SK-N-SH (cell line): ENCODE measurements at regions not wholly inside any gene's neighbourhood (a gene's known extent, or its start where the extent isn't known, plus 50 kb on each side); places are given as distances from the start of the nearest gene placed in this dataset.

ENCODE experiments used
- CTCF ChIA-PET: fragments of 300-600, 350-600 bp; formaldehyde crosslinking; extraction: SDS; loops from one replicate; lab custom pipeline; 2021; lab: Yijun Ruan, JAX
- POLR2A ChIA-PET: fragments of 350-600 bp; sonication (Branson Sonifier 250); formaldehyde crosslinking; extraction: SDS; loops from one replicate; lab custom pipeline; 2020; ENCODE audit warnings: antibody characterized with exemption, inconsistent platforms; lab: Yijun Ruan, JAX
- DNase-seq: peaks from one replicate; pipeline ENCODE4 v3.0.0; 2012
- H2AFZ ChIP-seq: fragments of 200-600 bp; sonication (generic); 2 replicates; pipeline ENCODE4 v1.8.1; 2016; ENCODE audit warnings: antibody characterized with exemption, mild to moderate bottlenecking, low read depth
- H3F3A ChIP-seq: fragments of 200-600 bp; sonication (generic); replicated peaks from 2 replicates; pipeline ENCODE3; 2016; ENCODE audit warnings: antibody characterized with exemption, mild to moderate bottlenecking; ENCODE audit not compliant: insufficient read depth
- H3K27ac ChIP-seq, 2 experiments: fragments of 200-500 bp in 1 of 2; fragments of 200-600 bp in 1 of 2; sonication (Bioruptor generic) in 1 of 2; sonication (generic), shearing (Covaris generic) in 1 of 2; 2 replicates each; pipeline versions ENCODE4 v1.5.1 to v1.6.1; 2014 to 2016; ENCODE audit warnings: low read depth in 2 of 2, inconsistent platforms in 1 of 2, low read length in 1 of 2, mild to moderate bottlenecking in 1 of 2, mixed read lengths in 1 of 2
- H3K27me3 ChIP-seq: fragments of 200-600 bp; sonication (generic), shearing (Covaris generic); 2 replicates; pipeline ENCODE4 v1.6.1; 2016; ENCODE audit warnings: mixed run types; ENCODE audit not compliant: insufficient read depth
- H3K36me3 ChIP-seq, 2 experiments: fragments of 200-500 bp in 1 of 2; fragments of 200-600 bp in 1 of 2; sonication (Bioruptor generic) in 1 of 2; sonication (generic) in 1 of 2; replicated peaks in 1 of 2; 2 replicates each; pipeline versions ENCODE3 to v1.5.1; 2014 to 2016; ENCODE audit warnings: low read length in 1 of 2, mild to moderate bottlenecking in 1 of 2; ENCODE audit not compliant: insufficient read depth in 2 of 2, control insufficient read depth in 1 of 2
- H3K4me1 ChIP-seq, 2 experiments: fragments of 200-500 bp in 1 of 2; fragments of 200-600 bp in 1 of 2; sonication (Bioruptor generic) in 1 of 2; sonication (generic), shearing (Covaris generic) in 1 of 2; 2 replicates each; pipeline versions ENCODE4 v1.5.1 to v1.6.1; 2014 to 2016; ENCODE audit warnings: low read depth in 1 of 2, low read length in 1 of 2, mixed run types in 1 of 2; ENCODE audit not compliant: insufficient read depth in 2 of 2, control insufficient read depth in 1 of 2
- H3K4me2 ChIP-seq: fragments of 200-600 bp; sonication (generic), shearing (Covaris generic); 2 replicates; pipeline ENCODE4 v1.6.1; 2017; ENCODE audit warnings: mixed run types
- H3K4me3 ChIP-seq, 2 experiments: fragments of 200-500 bp in 1 of 2; fragments of 200-600 bp in 1 of 2; sonication (Bioruptor generic) in 1 of 2; sonication (generic), shearing (Covaris generic) in 1 of 2; 2 replicates each; pipeline versions ENCODE4 v1.5.1 to v1.8.1; 2014 to 2016; ENCODE audit warnings: low read depth in 2 of 2, inconsistent platforms in 1 of 2, low read length in 1 of 2, mild to moderate bottlenecking in 1 of 2, mixed read lengths in 1 of 2, moderate library complexity in 1 of 2
- H3K79me2 ChIP-seq: fragments of 200-600 bp; sonication (generic); 2 replicates; pipeline ENCODE4 v1.8.1; 2017; ENCODE audit warnings: mild to moderate bottlenecking; ENCODE audit not compliant: insufficient read depth
- H3K9ac ChIP-seq: fragments of 200-600 bp; sonication (generic); 2 replicates; pipeline ENCODE4 v1.6.1; 2017; ENCODE audit warnings: mixed run types
- H3K9me2 ChIP-seq: fragments of 200-600 bp; sonication (generic); 2 replicates; pipeline ENCODE4 v1.6.1; 2017; ENCODE audit warnings: mixed run types
- H3K9me3 ChIP-seq: fragments of 200-600 bp; sonication (generic); 2 replicates; pipeline ENCODE4 v1.6.1; 2017; ENCODE audit warnings: mixed run types, mild to moderate bottlenecking, moderate library complexity
- H4K20me1 ChIP-seq: fragments of 200-600 bp; sonication (generic); 2 replicates; pipeline ENCODE4 v1.6.1; 2017; ENCODE audit warnings: mild to moderate bottlenecking, mixed run types; ENCODE audit not compliant: insufficient read depth
- CHD2 ChIP-seq: fragments of 150-350 bp; IDR thresholded peaks from 2 replicates; pipeline ENCODE4 v1.6.1; 2018; ENCODE audit warnings: low read length; ENCODE audit not compliant: partially characterized antibody
- EP300 ChIP-seq, 2 experiments: IDR thresholded peaks; 2 replicates each; pipeline versions ENCODE4 v1.4.0 to v1.6.1; 2012; ENCODE audit warnings: borderline replicate concordance in 1 of 2, low read depth in 1 of 2, low read length in 1 of 2
- FOSL2 ChIP-seq: IDR thresholded peaks from 2 replicates; pipeline ENCODE4 v1.4.0; 2012; ENCODE audit warnings: low read depth, mild to moderate bottlenecking, moderate library complexity, borderline replicate concordance
- FOXJ3 ChIP-seq: sonication (generic); formaldehyde crosslinking; IDR thresholded peaks from 2 replicates; pipeline ENCODE4 v1.5.1; 2020; ENCODE audit warnings: mild to moderate bottlenecking, missing genetic modification reagents
- MEF2A ChIP-seq: IDR thresholded peaks from 2 replicates; pipeline ENCODE4 v1.4.0; 2012; ENCODE audit warnings: low read depth, borderline replicate concordance
- REST ChIP-seq: IDR thresholded peaks from 2 replicates; pipeline ENCODE4 v1.6.1; 2012; ENCODE audit warnings: mild to moderate bottlenecking, low read depth, low read length, moderate library complexity
- RXRA ChIP-seq: IDR thresholded peaks from 2 replicates; pipeline ENCODE4 v1.4.0; 2012; ENCODE audit warnings: low read depth, mild to moderate bottlenecking, borderline replicate concordance
- TEAD4 ChIP-seq: IDR thresholded peaks from 2 replicates; pipeline ENCODE4 v1.4.0; 2012; ENCODE audit warnings: mild to moderate bottlenecking, borderline replicate concordance; ENCODE audit not compliant: insufficient read depth
- USF1 ChIP-seq: IDR thresholded peaks from 2 replicates; pipeline ENCODE4 v1.4.0; 2012; ENCODE audit warnings: low read depth, borderline replicate concordance
- USF2 ChIP-seq: fragments of 150-350 bp; IDR thresholded peaks from 2 replicates; pipeline ENCODE4 v1.6.1; 2017; ENCODE audit warnings: antibody characterized with exemption, low read length, low read depth, borderline replicate concordance
- ZBTB33 ChIP-seq: IDR thresholded peaks from 2 replicates; pipeline ENCODE4 v1.4.0; 2012; ENCODE audit warnings: low read depth, borderline replicate concordance

GRCh38 chr2:106638580-106638979 lies 151.4 kb downstream of the CD8B2 start:
- TF ChIP-seq FOSL2 = no peak
- no peak for TF ChIP-seq REST
- TF ChIP-seq FOXJ3 (CRISPR knock-in tag) = no peak
- TF ChIP-seq USF2 = no peak
- no peak for TF ChIP-seq MEF2A
- TF ChIP-seq RXRA = no peak
- TF ChIP-seq EP300 (IDR thresholded peaks at IDR 0.05; ENCODE audit: borderline replicate concordance in 1 of 2, low read depth in 1 of 2, low read length in 1 of 2) = no peak
- no peak for TF ChIP-seq TEAD4
- TF ChIP-seq ZBTB33 = no peak
- no peak for TF ChIP-seq USF1
- TF ChIP-seq CHD2 = no peak
- H3K36me3 ChIP-seq = no peaks in the 10 kb centered on the region
- no peak overlapping the region for H3K9ac ChIP-seq
- no peak overlapping the region for H2AFZ ChIP-seq
- no peaks in the 10 kb centered on the region for H3K9me3 ChIP-seq
- no peak overlapping the region for H3K4me3 ChIP-seq
- H3K27me3 ChIP-seq = no peaks in the 10 kb centered on the region
- H3K4me1 ChIP-seq = peaks cover 0 to 5% of the 10 kb centered on the region in 2 experiments; a peak in 2 of 4 replicates
- H3K9me2 ChIP-seq = no peaks in the 10 kb centered on the region
- H3K27ac ChIP-seq = no peak overlapping the region
- H3K79me2 ChIP-seq = no peaks in the 10 kb centered on the region
- no peaks in the 10 kb centered on the region for H3F3A ChIP-seq
- H4K20me1 ChIP-seq = no peaks in the 10 kb centered on the region
- ChIA-PET POLR2A (no interaction called here), CTCF (interaction anchor here (0.6 to 1.8 kb wide), 33 partner anchors 8 to 1556 kb away, joined by 3 to 11 read pairs (median 3); partner anchors contain the start of gene ST6GAL2)
- no peak overlapping the region for H3K4me2 ChIP-seq
- no peak for DNase-seq
